GM18498 (cell line): ENCODE measurements at regions not wholly inside any gene's neighbourhood (a gene's known extent, or its start where the extent isn't known, plus 50 kb on each side); places are given as distances from the start of the nearest gene placed in this dataset.

ENCODE experiments used
- ATAC-seq: cut with Tn5 transposase; IDR thresholded peaks from one replicate; pipeline ENCODE4 v1.9.1; 2021; ENCODE audit warnings: mild to moderate bottlenecking, moderate library complexity; ENCODE audit not compliant: unreplicated experiment

- no peak for ATAC-seq
Measured at GRCh38 chr17:37796076-37796475, 51.2 kb upstream of the HNF1B start.
